Panc1 (cell line): ENCODE measurements at regions not wholly inside any gene's neighbourhood (a gene's known extent, or its start where the extent isn't known, plus 50 kb on each side); places are given as distances from the start of the nearest gene placed in this dataset.

Experiments
- CTCF ChIP-seq: fragments of 450-650 bp; IDR thresholded peaks from 2 replicates; pipeline ENCODE4 v1.5.1; 2017; ENCODE audit warnings: mild to moderate bottlenecking
- POLR2AphosphoS5 ChIP-seq: IDR thresholded peaks from 2 replicates; pipeline ENCODE4 v1.6.1; 2012; ENCODE audit warnings: mild to moderate bottlenecking, low read depth, low read length, moderate library complexity
- REST ChIP-seq, 2 experiments: IDR thresholded peaks; 2 replicates each; pipeline ENCODE4 v1.6.1; 2011 to 2012; ENCODE audit warnings: low read depth in 2 of 2, control low read depth in 1 of 2, low read length in 1 of 2, mild to moderate bottlenecking in 1 of 2, moderate library complexity in 1 of 2; ENCODE audit not compliant: insufficient read depth in 1 of 2
- SIN3A ChIP-seq: IDR thresholded peaks from 2 replicates; pipeline ENCODE4 v1.6.1; 2012; ENCODE audit warnings: low read depth, mild to moderate bottlenecking, low read length, moderate library complexity, borderline replicate concordance; ENCODE audit not compliant: insufficient read depth
- TCF7L2 ChIP-seq: IDR thresholded peaks from 2 replicates; pipeline ENCODE4 v1.6.1; 2011; ENCODE audit warnings: mild to moderate bottlenecking, low read depth, low read length, inconsistent platforms

- TF ChIP-seq CTCF (no peak), SIN3A (no peak), REST (IDR thresholded peaks at IDR 0.05; ENCODE audit: insufficient read depth in 1 of 2, low read depth in 2 of 2, low read length in 1 of 2) (no peak), POLR2AphosphoS5 (no peak), TCF7L2 (no peak)
Observed at GRCh38 chr9:134502809-134503211, 138.8 kb upstream of the COL5A1 start.
